CD14-positive monocyte (primary cell): ENCODE measurements at regions not wholly inside any gene's neighbourhood (a gene's known extent, or its start where the extent isn't known, plus 50 kb on each side); places are given as distances from the start of the nearest gene placed in this dataset.

Experiments
- DNase-seq, 3 donors: peaks; one replicate each; pipeline ENCODE4 v3.0.0-alpha.2; 2011 to 2022
- H2AFZ ChIP-seq: 2 replicates; pipeline ENCODE4 v1.6.0; 2012; ENCODE audit warnings: mild to moderate bottlenecking, low read depth, low read length, inconsistent platforms; ENCODE audit not compliant: insufficient read depth, poor library complexity, severe bottlenecking
- H3K27ac ChIP-seq, 2 donors: 1 replicate in 1 of 2; 2 replicates in 1 of 2; pipeline ENCODE4 v1.5.1; 2012 to 2013; ENCODE audit warnings: low read length in 2 of 2, control low read depth in 1 of 2, inconsistent platforms in 1 of 2, low read depth in 1 of 2, mild to moderate bottlenecking in 1 of 2
- H3K27me3 ChIP-seq, 2 donors: one replicate each; pipeline versions ENCODE4 v1.6.0 to v1.6.1; 2011 to 2013; ENCODE audit warnings: low read length in 2 of 2; ENCODE audit not compliant: control insufficient read depth in 2 of 2, insufficient read depth in 2 of 2
- H3K36me3 ChIP-seq, 2 donors: replicated peaks in 1 of 2; 1 replicate in 1 of 2; 2 replicates in 1 of 2; pipeline versions ENCODE4 v1.5.1 to v1.6.1; 2012 to 2013; ENCODE audit warnings: low read length in 2 of 2, control low read depth in 1 of 2, inconsistent platforms in 1 of 2, mild to moderate bottlenecking in 1 of 2; ENCODE audit not compliant: insufficient read depth in 2 of 2, control insufficient read depth in 1 of 2
- H3K4me1 ChIP-seq, 2 donors: 1 replicate in 1 of 2; 2 replicates in 1 of 2; pipeline versions ENCODE4 v1.5.1 to v1.6.1; 2012 to 2013; ENCODE audit warnings: low read length in 2 of 2, control low read depth in 1 of 2, inconsistent platforms in 1 of 2, mild to moderate bottlenecking in 1 of 2, moderate library complexity in 1 of 2; ENCODE audit not compliant: insufficient read depth in 2 of 2, control insufficient read depth in 1 of 2
- H3K4me2 ChIP-seq: replicated peaks from 2 replicates; pipeline ENCODE3; 2012; ENCODE audit warnings: low read length, moderate library complexity, mild to moderate bottlenecking; ENCODE audit not compliant: poor library complexity, severe bottlenecking; ENCODE audit errors: extremely low read depth
- H3K4me3 ChIP-seq, 3 experiments: fragments of 200-600 bp in 1 of 3; sonication (generic) in 1 of 3; replicated peaks in 1 of 3; 1 replicate in 2 of 3; 2 replicates in 1 of 3; pipeline ENCODE4 v1.5.1; 2011 to 2013; ENCODE audit warnings: low read length in 3 of 3, mild to moderate bottlenecking in 3 of 3, control low read depth in 2 of 3, low read depth in 2 of 3, inconsistent platforms in 1 of 3, moderate library complexity in 1 of 3
- H3K79me2 ChIP-seq: 2 replicates; pipeline ENCODE4 v1.6.0; 2012; ENCODE audit warnings: mild to moderate bottlenecking, control low read depth, inconsistent platforms, low read length, moderate library complexity; ENCODE audit not compliant: insufficient read depth
- H3K9ac ChIP-seq: 2 replicates; pipeline ENCODE4 v1.6.0; 2017; ENCODE audit warnings: low read length, mild to moderate bottlenecking; ENCODE audit not compliant: insufficient read depth, poor library complexity, severe bottlenecking
- H3K9me3 ChIP-seq, 2 donors: replicated peaks in 1 of 2; 1 replicate in 1 of 2; 2 replicates in 1 of 2; pipeline versions ENCODE4 v1.5.1 to v1.6.1; 2012 to 2013; ENCODE audit warnings: low read length in 2 of 2, control low read depth in 1 of 2; ENCODE audit not compliant: control insufficient read depth in 1 of 2, insufficient read depth in 1 of 2
- H4K20me1 ChIP-seq: 2 replicates; pipeline ENCODE4 v1.6.0; 2012; ENCODE audit warnings: mild to moderate bottlenecking, low read length, control low read depth, moderate library complexity; ENCODE audit not compliant: insufficient read depth
- H3K27ac Mint-ChIP-seq, 7 donors: one replicate each; pipeline ENCODE4 v1.8.0; 2020; ENCODE audit warnings: mild to moderate bottlenecking in 7 of 7, mixed read lengths in 7 of 7, moderate library complexity in 6 of 7, inconsistent platforms in 2 of 7
- H3K27me3 Mint-ChIP-seq, 3 donors: one replicate each; pipeline ENCODE4 v1.8.0; 2021 to 2022; ENCODE audit warnings: low read depth in 3 of 3, mild to moderate bottlenecking in 3 of 3, mixed read lengths in 3 of 3, moderate library complexity in 3 of 3, inconsistent platforms in 1 of 3
- H3K36me3 Mint-ChIP-seq, 2 donors: one replicate each; pipeline ENCODE4 v1.8.0; 2020; ENCODE audit warnings: mixed read lengths in 2 of 2, inconsistent platforms in 1 of 2, mild to moderate bottlenecking in 1 of 2
- H3K4me1 Mint-ChIP-seq: one replicate; pipeline ENCODE4 v1.8.0; 2020; ENCODE audit warnings: mild to moderate bottlenecking, mixed read lengths
- H3K4me3 Mint-ChIP-seq, 2 donors: one replicate each; pipeline ENCODE4 v1.8.0; 2020; ENCODE audit warnings: mild to moderate bottlenecking in 2 of 2, mixed read lengths in 2 of 2, moderate library complexity in 1 of 2
- H3K9me3 Mint-ChIP-seq, 7 donors: one replicate each; pipeline ENCODE4 v1.8.0; 2020 to 2022; ENCODE audit warnings: mixed read lengths in 7 of 7, mild to moderate bottlenecking in 6 of 7, moderate library complexity in 6 of 7, inconsistent platforms in 2 of 7
- WGBS: methylation state at CpG from one replicate; pipeline ENCODE4 v1.1.5; 2013; ENCODE audit warnings: missing lambda C conversion rate; ENCODE audit not compliant: insufficient coverage; 5-methylcytosine and 5-hydroxymethylcytosine counted together
- intact Hi-C, 2 donors: fragments of 100-400 bp; cut with micrococcal nuclease; formaldehyde crosslinking; loops; one replicate each; pipeline versions ENCODE4 v1.15.0 to v1.15.1; 2023
- TF ChIP-seq, protein P1 (sequence below): fragments of 200-600 bp; IDR thresholded peaks from one replicate; pipeline ENCODE4 v1.8.0; 2022; ENCODE audit warnings: antibody characterized with exemption, mild to moderate bottlenecking

DNA sequence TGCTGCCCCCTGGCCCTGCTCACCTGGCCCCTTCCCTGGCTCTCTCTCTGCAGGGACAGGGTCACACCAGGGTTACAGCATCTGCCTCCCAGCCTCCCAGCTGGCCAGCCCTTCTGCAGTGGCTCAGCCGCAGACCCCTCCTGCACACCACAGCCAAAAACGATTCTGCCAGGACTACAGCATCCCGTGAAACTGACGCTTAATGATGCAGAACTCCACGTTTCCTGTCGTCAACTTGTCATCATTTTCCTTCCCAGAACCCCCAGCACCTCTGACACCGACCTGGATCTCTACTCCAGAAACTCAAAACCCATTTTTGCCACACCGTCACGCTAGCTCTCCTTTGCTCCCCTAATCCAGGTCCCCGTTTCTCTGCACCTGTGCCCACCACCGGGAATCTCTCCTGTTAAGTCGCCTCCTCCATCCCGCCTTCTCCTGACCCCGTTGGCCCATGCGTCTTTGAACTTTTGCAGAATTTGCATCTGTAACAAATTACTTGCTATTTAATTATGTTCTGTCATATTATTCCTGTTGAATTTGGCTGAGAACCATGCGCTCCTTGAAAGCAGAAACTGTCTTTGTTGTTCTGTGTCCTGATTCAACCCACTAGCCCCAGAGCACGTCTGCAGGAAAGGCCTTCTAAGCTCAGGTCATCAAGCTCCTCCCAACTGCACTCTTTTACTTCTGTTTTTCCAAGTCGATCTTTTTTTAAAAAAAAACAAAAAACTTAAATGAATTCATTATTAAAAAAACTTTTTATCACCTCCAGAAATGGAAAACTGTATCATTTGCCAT lies 173.2 kb upstream of the COPS8 start:
- peak overlapping the region in 1 of 7 donors; percentile 13 for H3K27ac Mint-ChIP-seq
- no peaks in the 10 kb centered on the region for H3K36me3 ChIP-seq
- H3K27ac ChIP-seq = no peak overlapping the region
- TF ChIP-seq, protein P1, sequence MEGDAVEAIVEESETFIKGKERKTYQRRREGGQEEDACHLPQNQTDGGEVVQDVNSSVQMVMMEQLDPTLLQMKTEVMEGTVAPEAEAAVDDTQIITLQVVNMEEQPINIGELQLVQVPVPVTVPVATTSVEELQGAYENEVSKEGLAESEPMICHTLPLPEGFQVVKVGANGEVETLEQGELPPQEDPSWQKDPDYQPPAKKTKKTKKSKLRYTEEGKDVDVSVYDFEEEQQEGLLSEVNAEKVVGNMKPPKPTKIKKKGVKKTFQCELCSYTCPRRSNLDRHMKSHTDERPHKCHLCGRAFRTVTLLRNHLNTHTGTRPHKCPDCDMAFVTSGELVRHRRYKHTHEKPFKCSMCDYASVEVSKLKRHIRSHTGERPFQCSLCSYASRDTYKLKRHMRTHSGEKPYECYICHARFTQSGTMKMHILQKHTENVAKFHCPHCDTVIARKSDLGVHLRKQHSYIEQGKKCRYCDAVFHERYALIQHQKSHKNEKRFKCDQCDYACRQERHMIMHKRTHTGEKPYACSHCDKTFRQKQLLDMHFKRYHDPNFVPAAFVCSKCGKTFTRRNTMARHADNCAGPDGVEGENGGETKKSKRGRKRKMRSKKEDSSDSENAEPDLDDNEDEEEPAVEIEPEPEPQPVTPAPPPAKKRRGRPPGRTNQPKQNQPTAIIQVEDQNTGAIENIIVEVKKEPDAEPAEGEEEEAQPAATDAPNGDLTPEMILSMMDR = no peak
- H3K9ac ChIP-seq = no peak overlapping the region
- no peaks in the 10 kb centered on the region for H3K9me3 ChIP-seq
- H3K4me1 ChIP-seq = no peaks in the 10 kb centered on the region
- H3K79me2 ChIP-seq = no peaks in the 10 kb centered on the region
- 77% methylated on average over 13 of the region's 18 CpGs for WGBS
- H2AFZ ChIP-seq = no peak overlapping the region
- H3K4me2 ChIP-seq = no peak overlapping the region
- peaks cover 0 to 3% (median 0%) of the 10 kb centered on the region in 7 donors for H3K9me3 Mint-ChIP-seq
- no peaks in the 10 kb centered on the region for H3K4me1 Mint-ChIP-seq
- no peaks in the 10 kb centered on the region for H3K27me3 ChIP-seq
- H3K4me3 Mint-ChIP-seq = peak overlapping the region in 1 of 2 donors; percentile 32
- intact Hi-C loops = no loop called here
- no peak for DNase-seq
- H4K20me1 ChIP-seq = no peaks in the 10 kb centered on the region
- H3K27me3 Mint-ChIP-seq = peaks cover 19 to 29% (median 21%) of the 10 kb centered on the region in 3 donors
- H3K4me3 ChIP-seq = no peak overlapping the region
- H3K36me3 Mint-ChIP-seq = no peaks in the 10 kb centered on the region

DNA sequence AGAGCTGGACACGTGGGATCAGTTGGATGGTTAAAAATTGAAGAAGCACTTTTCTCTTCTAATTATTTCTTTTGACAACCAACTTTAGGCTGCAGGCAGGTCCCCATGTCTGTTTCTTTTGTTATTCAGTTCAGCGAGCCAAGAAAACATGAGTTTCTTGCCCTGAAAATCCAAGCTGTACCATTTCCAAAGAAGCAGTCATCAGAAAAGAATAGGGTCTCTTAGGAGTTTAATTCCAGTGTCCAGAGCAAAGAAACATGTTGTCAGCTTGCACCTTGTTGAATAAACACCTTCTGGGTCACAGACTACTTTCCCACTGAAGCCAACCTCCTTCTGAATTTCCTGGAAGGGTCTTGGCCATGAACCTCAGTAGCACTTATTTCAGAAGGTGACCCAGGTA lies 170.5 kb upstream of the COPS8 start:
- Histone ChIP-seq H3K9me3 (no peaks in the 10 kb centered on the region), H3K27me3 (peaks cover 0 to 3% of the 10 kb centered on the region in 2 donors), H3K4me1 (peaks cover 10 to 11% of the 10 kb centered on the region in 2 donors), H3K27ac (no peak overlapping the region), H3K4me2 (no peak overlapping the region), H4K20me1 (no peaks in the 10 kb centered on the region), H2AFZ (no peak overlapping the region), H3K79me2 (no peaks in the 10 kb centered on the region), H3K9ac (no peak overlapping the region), H3K36me3 (no peaks in the 10 kb centered on the region), H3K4me3 (no peak overlapping the region)
- Mint-ChIP-seq H3K27ac (no peak overlapping the region), H3K36me3 (no peaks in the 10 kb centered on the region), H3K4me3 (no peak overlapping the region), H3K27me3 (peaks cover 7 to 29% (median 12%) of the 10 kb centered on the region in 3 donors), H3K9me3 (peaks cover 0 to 3% (median 0%) of the 10 kb centered on the region in 7 donors), H3K4me1 (peaks cover 15% of the 10 kb centered on the region)
- TF ChIP-seq, protein P1 = no peak
- WGBS = 100% methylated on average over 1 of the region's 2 CpGs
- DNase-seq = no peak
- intact Hi-C loops = no loop called here
